NCI-H1048 (cell line): ENCODE measurements at regions not wholly inside any gene's neighbourhood (a gene's known extent, or its start where the extent isn't known, plus 50 kb on each side); places are given as distances from the start of the nearest gene placed in this dataset.
"Not testable (repeated sequence)": the region's sequence is repeated elsewhere in the genome, so short reads cannot be mapped to it uniquely, and the experiment has no call there.

Source experiments
- DNase-seq: peaks from one replicate; lab custom pipeline; 2025; lab: John Stamatoyannopoulos, UW

DNA sequence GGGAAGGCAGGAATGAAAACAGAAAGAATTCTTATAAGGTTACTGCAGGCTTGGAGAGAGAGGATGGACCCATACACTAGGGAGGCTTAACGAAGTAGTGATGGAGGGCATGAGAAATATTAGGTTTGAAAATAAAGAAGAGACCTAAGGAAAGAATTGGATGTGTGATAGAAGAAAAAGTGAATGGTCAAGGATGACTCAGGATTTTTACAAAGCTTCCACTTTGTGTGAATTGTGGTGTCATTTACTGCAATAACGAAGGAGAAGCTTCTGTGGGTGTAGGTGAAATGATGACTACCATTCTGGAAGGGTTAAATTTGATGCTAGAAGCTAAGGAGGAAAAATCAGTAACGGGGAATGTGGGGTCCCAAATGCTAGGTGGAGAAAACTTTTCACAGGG is 191.2 kb downstream of the UTRN start:
- no peak for DNase-seq

DNA sequence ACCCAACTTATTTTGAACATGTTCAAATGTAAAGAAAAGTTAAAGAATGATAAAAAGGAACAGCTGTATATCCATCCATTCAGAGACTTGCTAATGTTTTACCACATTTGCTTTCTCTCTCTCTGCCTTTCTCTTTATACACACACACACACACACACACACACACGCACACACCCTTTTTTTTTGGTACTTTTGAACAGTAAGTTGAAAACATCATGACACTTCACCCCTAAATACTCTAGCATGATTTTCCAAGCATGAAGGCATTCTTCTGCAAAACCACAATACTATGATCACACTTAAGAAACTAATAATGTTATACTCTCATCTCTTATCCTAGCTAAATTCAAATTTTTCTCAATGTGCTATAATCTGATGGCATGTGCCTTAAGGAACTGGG is 192.3 kb downstream of the UTRN start:
- DNase-seq = no peak

DNA sequence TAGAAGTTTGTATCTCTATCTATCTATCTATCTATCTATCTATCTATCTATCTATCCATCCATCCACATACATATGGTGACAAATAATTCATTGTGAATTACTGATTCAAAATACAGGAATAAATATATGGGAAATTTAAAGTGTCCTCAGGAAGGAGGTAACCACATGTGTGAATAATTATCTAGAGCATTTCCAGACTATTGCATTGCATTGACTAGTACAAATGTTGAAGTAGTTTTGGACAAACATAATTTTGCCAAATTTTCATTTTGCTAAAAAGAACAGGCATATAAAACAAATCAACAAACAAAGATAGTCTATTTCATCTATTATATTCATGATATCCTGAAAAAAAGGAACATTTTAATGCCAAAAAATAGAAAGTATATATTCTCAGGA is 192.7 kb downstream of the UTRN start:
- DNase-seq = no peak

GRCh38 chr6:144478483-144478882 is 193.3 kb downstream of the UTRN start:
- DNase-seq = no peak

DNA sequence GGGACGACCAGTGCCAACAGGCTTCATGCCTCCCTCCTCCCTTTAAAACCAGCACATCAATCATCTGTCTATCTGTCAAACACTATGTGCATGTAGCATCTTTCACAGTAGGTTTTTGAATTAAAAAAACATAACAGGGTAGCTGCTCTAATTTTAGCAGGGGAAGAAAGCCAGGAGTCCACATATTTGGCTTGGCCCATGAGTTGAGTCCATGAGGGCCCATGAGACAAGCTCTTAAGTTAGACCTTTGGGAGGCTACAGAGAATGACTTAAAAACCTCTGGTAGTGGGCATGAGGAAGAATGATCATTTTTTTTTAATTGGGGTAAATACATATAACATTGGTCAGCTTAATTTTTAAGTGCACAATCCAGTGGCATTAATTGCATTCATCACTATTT is 194.9 kb downstream of the UTRN start:
- DNase-seq = no peak

GRCh38 chr6:144480473-144480872 is 195.3 kb downstream of the UTRN start:
- DNase-seq = no peak

- no peak for DNase-seq
These were observed 196.4 kb downstream of the UTRN start for GRCh38 chr6:144481527-144481926.

- peak; percentile 17 for DNase-seq
These were observed 197.0 kb downstream of the UTRN start for GRCh38 chr6:144482142-144482541.

DNA sequence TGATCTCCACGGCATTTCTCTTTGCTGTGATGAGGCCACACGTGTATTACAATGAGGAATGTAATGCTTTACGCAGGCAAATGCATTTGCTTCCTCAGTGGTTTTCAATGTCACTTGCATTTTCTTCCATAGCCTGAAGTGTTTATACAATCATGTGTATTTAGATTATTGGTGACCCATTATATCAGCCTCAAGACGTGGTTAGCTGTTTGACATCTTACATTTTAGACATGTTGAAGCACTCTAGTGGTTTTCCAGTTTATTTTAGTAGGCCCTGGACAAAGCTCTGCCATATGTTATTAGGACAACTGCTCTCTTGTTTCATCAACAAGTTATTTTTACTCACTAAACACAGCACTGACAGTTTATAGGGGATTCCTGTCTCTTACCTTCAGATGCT is 200.4 kb downstream of the UTRN start:
- DNase-seq = no peak

GRCh38 chr6:144488590-144488989 is 203.5 kb downstream of the UTRN start:
- DNase-seq = no peak

- DNase-seq = no peak
These were observed 208.1 kb downstream of the UTRN start for GRCh38 chr6:144493035-144493910.

- not testable (repeated sequence) for DNase-seq
These were observed 209.9 kb downstream of the UTRN start for GRCh38 chr6:144495076-144495475.

DNA sequence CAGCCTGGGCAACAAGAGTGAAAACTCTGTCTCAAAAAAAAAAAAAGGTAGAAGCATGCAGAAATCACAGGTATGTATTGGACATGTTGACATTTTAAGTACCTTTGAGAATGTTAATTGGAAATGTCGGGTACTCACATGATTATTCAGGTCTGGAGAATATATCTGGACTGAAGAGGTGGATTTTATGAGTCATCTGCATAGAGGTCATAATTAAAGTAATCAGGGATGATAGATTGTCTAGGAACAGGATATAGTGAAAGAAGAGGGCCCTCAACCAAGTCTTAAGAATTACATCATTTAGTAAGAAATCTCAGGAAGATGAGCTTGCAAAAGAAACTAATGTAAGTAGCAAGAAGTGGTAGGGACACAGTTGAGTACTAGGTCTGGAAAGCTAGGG is 212.5 kb downstream of the UTRN start:
- DNase-seq = no peak

GRCh38 chr6:144500892-144501291 is 215.8 kb downstream of the UTRN start:
- DNase-seq = no peak

DNA sequence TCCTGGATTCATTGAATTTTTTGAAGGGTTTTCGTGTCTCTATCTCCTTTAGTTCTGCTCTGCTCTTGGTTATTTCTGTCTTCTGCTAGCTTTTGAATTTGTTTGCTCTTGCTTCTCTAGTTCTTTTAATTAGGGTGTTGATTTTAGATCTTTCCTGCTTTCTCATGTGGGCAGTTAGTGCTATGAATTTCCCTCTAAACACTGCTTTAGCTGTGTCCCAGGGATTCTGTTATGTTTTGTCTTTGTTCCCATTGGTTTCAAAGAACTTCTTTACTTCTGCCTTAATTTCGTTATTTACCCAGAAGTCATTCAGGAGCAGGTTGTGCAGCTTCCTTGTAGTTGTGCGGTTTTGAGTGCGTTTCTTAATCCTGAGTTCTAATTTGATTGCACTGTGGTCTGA is 220.1 kb downstream of the UTRN start:
- DNase-seq = not testable (repeated sequence)

DNA sequence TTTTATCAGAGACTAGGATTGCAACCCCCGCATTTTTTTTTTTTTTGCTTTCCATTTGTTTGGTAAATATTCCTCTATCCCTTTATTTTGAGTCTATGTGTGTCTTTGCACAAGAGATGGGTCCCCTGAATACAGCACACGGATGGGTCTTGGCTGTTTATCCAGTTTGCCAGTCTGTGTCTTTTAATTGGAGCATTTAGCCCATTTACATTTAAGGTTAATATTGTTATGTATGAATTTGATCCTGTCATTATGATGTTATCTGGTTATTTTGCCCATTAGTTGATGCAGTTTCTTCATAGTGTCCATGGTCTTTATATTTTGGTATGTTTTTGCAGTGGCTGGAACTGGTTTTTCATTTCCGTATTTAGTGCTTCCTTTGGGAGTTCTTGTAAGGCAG is 220.9 kb downstream of the UTRN start:
- DNase-seq = not testable (repeated sequence)

- not testable (repeated sequence) for DNase-seq
These were observed 222.7 kb downstream of the UTRN start for GRCh38 chr6:144507772-144508312.

DNA sequence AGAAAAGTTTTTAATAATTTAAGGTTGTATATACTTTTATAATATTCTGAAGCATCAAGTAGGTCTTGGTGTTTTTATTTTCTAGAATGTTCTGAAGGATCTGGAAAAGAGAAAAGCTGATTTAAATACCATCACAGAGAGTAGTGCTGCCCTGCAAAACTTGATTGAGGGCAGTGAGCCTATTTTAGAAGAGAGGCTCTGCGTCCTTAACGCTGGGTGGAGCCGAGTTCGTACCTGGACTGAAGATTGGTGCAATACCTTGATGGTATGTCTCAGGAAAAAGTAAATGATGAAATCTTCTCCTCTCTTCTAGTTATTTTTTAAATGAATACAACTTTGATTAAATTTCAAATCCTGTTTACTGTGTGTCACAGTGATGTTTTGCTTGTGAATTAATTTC is 225.7 kb downstream of the UTRN start:
- no peak for DNase-seq

GRCh38 chr6:144515761-144516160 is 230.6 kb downstream of the UTRN start:
- DNase-seq = no peak

DNA sequence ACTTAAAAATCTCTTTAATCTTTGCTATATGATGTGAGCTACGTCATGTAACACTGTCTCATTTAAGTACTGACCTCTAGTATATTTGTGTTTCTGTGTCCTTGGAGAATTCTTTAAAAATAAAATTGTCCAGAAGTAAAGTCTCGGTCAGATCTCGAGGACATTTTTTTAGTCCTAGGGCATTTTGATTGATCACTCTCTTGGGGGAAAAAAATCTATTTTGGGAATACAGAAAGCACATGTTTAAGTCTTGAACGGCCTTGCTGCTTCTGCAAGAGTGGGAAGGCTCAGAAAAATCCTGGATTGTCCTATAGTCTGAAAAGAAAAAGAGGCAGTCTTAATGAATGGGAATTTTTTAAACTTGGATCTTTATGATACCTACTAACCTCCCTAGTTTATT is 234.3 kb downstream of the UTRN start:
- DNase-seq = no peak

GRCh38 chr6:144528743-144529425 is 243.7 kb downstream of the UTRN start:
- DNase-seq = no peak

DNA sequence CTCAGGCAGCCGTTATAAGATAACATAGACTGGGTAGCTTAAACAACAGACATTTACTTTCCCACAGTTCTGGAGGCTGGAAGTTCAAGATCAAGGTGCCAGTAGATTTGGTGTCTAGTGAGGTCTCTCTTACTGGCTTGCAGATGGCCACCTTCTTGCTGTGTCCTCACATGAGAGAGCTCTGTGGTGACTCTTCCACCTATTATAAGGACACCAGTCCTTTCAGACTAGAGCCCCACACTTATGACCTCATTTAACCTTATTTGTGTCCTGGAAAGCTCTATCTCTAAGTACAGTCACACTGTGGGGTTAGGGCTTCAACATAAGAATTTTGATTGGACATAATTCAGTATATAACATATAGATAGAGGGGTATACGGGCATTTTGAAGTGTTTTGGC is 245.0 kb downstream of the UTRN start:
- no peak for DNase-seq

GRCh38 chr6:144532238-144532637 is 247.1 kb downstream of the UTRN start:
- not testable (repeated sequence) for DNase-seq
